Smooth muscle cell (in vitro differentiated cells): ENCODE measurements at regions not wholly inside any gene's neighbourhood (a gene's known extent, or its start where the extent isn't known, plus 50 kb on each side); places are given as distances from the start of the nearest gene placed in this dataset.

Source experiments
- DNase-seq: peaks from one replicate; lab custom pipeline; 2025; ENCODE audit not compliant: unreplicated experiment; lab: John Stamatoyannopoulos, UW
- H2AFZ ChIP-seq: fragments of 200-600 bp; sonication (generic); 2 replicates; pipeline ENCODE4 v1.6.0; 2016; ENCODE audit warnings: antibody characterized with exemption, low read depth, mild to moderate bottlenecking
- H3F3A ChIP-seq: fragments of 200-600 bp; sonication (generic); 2 replicates; pipeline ENCODE4 v1.6.0; 2017; ENCODE audit warnings: antibody characterized with exemption, low read depth
- H3K27ac ChIP-seq: fragments of 200-600 bp; sonication (generic); 2 replicates; pipeline ENCODE4 v1.5.1; 2016; ENCODE audit warnings: low read depth, mild to moderate bottlenecking
- H3K27me3 ChIP-seq: fragments of 200-600 bp; sonication (generic); 2 replicates; pipeline ENCODE4 v1.6.1; 2016; ENCODE audit warnings: low read depth, mild to moderate bottlenecking
- H3K36me3 ChIP-seq: fragments of 200-600 bp; sonication (generic); 2 replicates; pipeline ENCODE4 v1.5.1; 2016; ENCODE audit warnings: low read depth
- H3K4me1 ChIP-seq: fragments of 200-600 bp; sonication (generic); 2 replicates; pipeline ENCODE4 v1.5.1; 2016; ENCODE audit warnings: low read depth
- H3K4me2 ChIP-seq: fragments of 200-600 bp; sonication (generic); 2 replicates; pipeline ENCODE4 v1.6.0; 2016; ENCODE audit warnings: mild to moderate bottlenecking
- H3K4me3 ChIP-seq: fragments of 200-600 bp; sonication (generic); 2 replicates; pipeline ENCODE4 v1.5.1; 2016; ENCODE audit warnings: mild to moderate bottlenecking
- H3K79me2 ChIP-seq: fragments of 200-600 bp; sonication (generic); 2 replicates; pipeline ENCODE4 v1.6.0; 2016; ENCODE audit warnings: low read depth, mild to moderate bottlenecking
- H3K9ac ChIP-seq: fragments of 200-600 bp; sonication (generic); 2 replicates; pipeline ENCODE4 v1.6.0; 2016; ENCODE audit warnings: low read depth
- H3K9me3 ChIP-seq: fragments of 200-600 bp; sonication (generic); replicated peaks from 2 replicates; pipeline ENCODE4 v1.5.1; 2016; ENCODE audit warnings: low read depth
- H4K20me1 ChIP-seq: fragments of 200-600 bp; sonication (generic); 2 replicates; pipeline ENCODE4 v1.6.0; 2016; ENCODE audit warnings: low read depth
- CTCF ChIP-seq: fragments of 200-600 bp; sonication (generic); IDR thresholded peaks from 2 replicates; pipeline ENCODE4 v1.5.1; 2017; ENCODE audit warnings: borderline replicate concordance, mild to moderate bottlenecking, antibody characterized with exemption; ENCODE audit not compliant: insufficient read depth, poor library complexity, severe bottlenecking
- WGBS: methylation state at CpG from one replicate; pipeline ENCODE4 v1.1.7; 2016; ENCODE audit warnings: low lambda C conversion rate; 5-methylcytosine and 5-hydroxymethylcytosine counted together

GRCh38 chr3:181622365-181622764 is 89.4 kb upstream of the SOX2 start:
- 72% methylated on average over 6 of the region's 6 CpGs for WGBS
- H3F3A ChIP-seq: no peaks in the 10 kb centered on the region
- no peak overlapping the region for H2AFZ ChIP-seq
- no peaks in the 10 kb centered on the region for H3K36me3 ChIP-seq
- H3K4me1 ChIP-seq: peaks cover 4% of the 10 kb centered on the region
- H3K9ac ChIP-seq: no peak overlapping the region
- no peak overlapping the region for H3K27ac ChIP-seq
- no peak for DNase-seq
- H3K27me3 ChIP-seq: peaks cover 3% of the 10 kb centered on the region
- no peaks in the 10 kb centered on the region for H3K79me2 ChIP-seq
- no peak for TF ChIP-seq CTCF
- H3K4me2 ChIP-seq: no peak overlapping the region
- no peak overlapping the region for H3K4me3 ChIP-seq
- H3K9me3 ChIP-seq: no peaks in the 10 kb centered on the region
- no peaks in the 10 kb centered on the region for H4K20me1 ChIP-seq

GRCh38 chr3:181619897-181620296 is 91.8 kb upstream of the SOX2 start:
- no peak overlapping the region for H3K4me2 ChIP-seq
- no peak for TF ChIP-seq CTCF
- H3K9ac ChIP-seq: no peak overlapping the region
- H3K79me2 ChIP-seq: no peaks in the 10 kb centered on the region
- H3K27ac ChIP-seq: no peak overlapping the region
- H3K36me3 ChIP-seq: no peaks in the 10 kb centered on the region
- H3K9me3 ChIP-seq: no peaks in the 10 kb centered on the region
- no peak for DNase-seq
- no peaks in the 10 kb centered on the region for H4K20me1 ChIP-seq
- no peaks in the 10 kb centered on the region for H3F3A ChIP-seq
- H3K4me1 ChIP-seq: peaks cover 14% of the 10 kb centered on the region
- no peak overlapping the region for H2AFZ ChIP-seq
- no peak overlapping the region for H3K4me3 ChIP-seq
- 96% methylated on average over 1 of the region's 1 CpG for WGBS
- H3K27me3 ChIP-seq: no peaks in the 10 kb centered on the region

- Histone ChIP-seq H3F3A (no peaks in the 10 kb centered on the region), H4K20me1 (no peaks in the 10 kb centered on the region), H3K27ac (no peak overlapping the region), H3K4me2 (no peak overlapping the region), H3K36me3 (no peaks in the 10 kb centered on the region), H3K9ac (no peak overlapping the region), H3K4me3 (no peak overlapping the region), H3K79me2 (no peaks in the 10 kb centered on the region), H2AFZ (no peak overlapping the region), H3K4me1 (peaks cover 17% of the 10 kb centered on the region), H3K27me3 (no peaks in the 10 kb centered on the region), H3K9me3 (no peaks in the 10 kb centered on the region)
- no peak for DNase-seq
- 84% methylated on average over 1 of the region's 1 CpG for WGBS
- no peak for TF ChIP-seq CTCF
Observed at GRCh38 chr3:181618260-181618659, 93.5 kb upstream of the SOX2 start.

- H3K4me1 ChIP-seq: peaks cover 35% of the 10 kb centered on the region
- no peak overlapping the region for H3K27ac ChIP-seq
- no peak for TF ChIP-seq CTCF
- no peak overlapping the region for H3K4me3 ChIP-seq
- no peaks in the 10 kb centered on the region for H3K9me3 ChIP-seq
- no peak for DNase-seq
- no peaks in the 10 kb centered on the region for H4K20me1 ChIP-seq
- no peaks in the 10 kb centered on the region for H3F3A ChIP-seq
- 74% methylated on average over 2 of the region's 2 CpGs for WGBS
- H3K9ac ChIP-seq: no peak overlapping the region
- no peak overlapping the region for H3K4me2 ChIP-seq
- no peaks in the 10 kb centered on the region for H3K27me3 ChIP-seq
- no peaks in the 10 kb centered on the region for H3K79me2 ChIP-seq
- no peaks in the 10 kb centered on the region for H3K36me3 ChIP-seq
- H2AFZ ChIP-seq: no peak overlapping the region
Observed at GRCh38 chr3:181616088-181617070, 95.3 kb upstream of the SOX2 start.
